HG02759 (cell line): ENCODE measurements at regions not wholly inside any gene's neighbourhood (a gene's known extent, or its start where the extent isn't known, plus 50 kb on each side); places are given as distances from the start of the nearest gene placed in this dataset.
"Not testable (repeated sequence)": the region's sequence is repeated elsewhere in the genome, so short reads cannot be mapped to it uniquely, and the experiment has no call there.

Experiments
- ATAC-seq: cut with Tn5 transposase; IDR thresholded peaks from one replicate; pipeline ENCODE4 v1.9.1; 2021; ENCODE audit warnings: mild to moderate bottlenecking, moderate library complexity; ENCODE audit not compliant: unreplicated experiment

- no peak for ATAC-seq
These were observed 208.6 kb upstream of the ST6GAL2 start for GRCh38 chr2:107094450-107094986.

GRCh38 chr2:107102176-107102575 is 216.2 kb upstream of the ST6GAL2 start:
- no peak for ATAC-seq

GRCh38 chr2:107107351-107107750 is 221.4 kb upstream of the ST6GAL2 start:
- ATAC-seq = no peak

DNA sequence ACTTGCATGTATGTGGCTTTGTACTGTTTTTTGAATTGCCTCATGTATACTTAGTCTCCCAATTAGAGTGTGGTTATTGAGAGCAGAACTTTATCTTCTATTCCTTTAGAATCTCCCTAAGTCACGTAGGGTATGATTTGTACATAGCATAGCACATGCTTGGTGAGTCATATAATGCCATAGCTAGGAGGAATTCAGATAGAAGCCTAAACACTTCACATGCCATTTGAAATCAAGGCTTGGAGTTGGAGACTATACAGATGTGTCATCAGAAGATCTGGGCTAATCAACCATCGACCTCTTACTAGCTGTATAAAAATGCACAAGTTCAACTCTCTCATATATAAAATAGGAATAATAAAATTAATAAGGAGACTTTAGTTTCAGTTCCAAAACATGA is 222.6 kb upstream of the ST6GAL2 start:
- ATAC-seq = no peak

DNA sequence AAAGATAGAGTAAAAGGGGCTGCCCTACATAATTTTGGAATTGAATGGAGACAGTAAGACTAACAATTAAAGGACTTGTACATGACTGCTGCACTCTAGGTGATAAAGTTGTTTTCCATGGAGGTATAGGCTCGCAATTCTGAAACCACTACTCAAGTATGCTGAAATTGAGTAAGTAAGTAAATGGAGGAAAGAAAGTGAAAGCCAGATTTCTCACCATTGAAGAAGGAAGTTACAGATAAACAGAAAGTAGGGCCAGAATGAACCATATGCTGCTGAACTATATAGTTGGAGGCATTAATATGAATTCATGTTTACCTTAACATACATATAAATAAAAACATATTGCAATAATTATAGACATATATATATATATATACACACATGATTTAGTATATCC is 225.7 kb upstream of the ST6GAL2 start:
- ATAC-seq = no peak

GRCh38 chr2:107112561-107112960 is 226.6 kb upstream of the ST6GAL2 start:
- ATAC-seq = no peak

DNA sequence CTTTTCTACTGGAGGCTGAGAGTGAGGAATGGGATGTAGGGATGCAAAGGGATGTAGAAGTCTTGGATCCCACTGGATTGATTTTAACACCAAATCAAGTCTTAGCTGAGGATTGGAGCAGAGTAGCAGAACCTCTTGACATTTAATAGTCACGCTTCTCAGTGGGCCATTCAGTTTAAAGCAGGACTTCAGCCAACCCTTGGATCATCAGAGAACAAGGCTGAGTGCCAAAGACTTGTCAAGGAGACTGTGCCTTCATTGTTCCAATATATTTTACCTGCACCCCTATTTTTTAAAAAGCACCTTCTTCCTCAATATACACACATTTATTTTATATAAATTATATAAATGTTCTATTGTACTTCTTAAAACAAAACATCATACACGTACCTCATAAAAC is 242.4 kb upstream of the ST6GAL2 start:
- no peak for ATAC-seq

- peak; percentile 98 for ATAC-seq
These were observed 246.1 kb upstream of the ST6GAL2 start for GRCh38 chr2:107132070-107132469.

DNA sequence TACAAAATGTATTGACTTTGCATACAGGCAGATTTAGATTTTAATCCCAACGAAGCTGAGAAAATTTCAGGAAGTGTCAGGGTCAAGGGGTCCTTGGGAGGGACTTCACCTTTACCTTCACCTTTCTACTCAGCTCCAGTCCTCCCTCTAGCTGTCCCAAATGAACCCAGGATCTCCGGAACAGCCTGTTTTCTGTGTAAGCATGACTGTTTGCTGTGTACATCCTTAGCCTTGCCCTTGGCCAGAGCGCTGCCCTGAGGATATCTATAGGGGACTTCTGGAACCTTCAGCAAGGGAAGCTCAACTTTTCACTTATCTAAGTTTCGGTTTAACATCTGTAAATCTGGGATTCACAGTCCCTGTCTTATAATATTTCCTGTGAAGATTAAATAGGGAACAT is 246.8 kb upstream of the ST6GAL2 start:
- no peak for ATAC-seq

DNA sequence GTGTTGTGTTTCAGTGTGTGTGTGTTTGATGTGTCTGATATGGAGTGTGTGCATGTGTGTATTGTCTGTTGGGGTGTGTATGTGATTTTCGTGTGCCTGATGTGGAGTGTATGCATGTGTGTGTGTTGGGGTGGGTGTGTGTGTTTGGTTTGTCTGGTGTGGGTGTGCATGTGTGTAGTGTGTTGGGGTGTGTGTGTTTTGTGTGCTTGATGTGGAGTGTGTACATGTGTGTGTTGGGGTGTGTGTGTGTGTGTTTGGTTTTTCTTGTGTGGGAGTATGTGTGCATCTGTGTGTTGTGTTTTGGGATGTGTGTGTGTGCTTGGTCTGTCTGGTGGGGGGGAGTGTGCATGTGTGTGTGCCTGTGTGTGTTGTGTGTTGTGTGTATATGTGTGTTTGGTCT is 247.4 kb upstream of the ST6GAL2 start:
- ATAC-seq = no peak

- no peak for ATAC-seq
These were observed 250.8 kb upstream of the ST6GAL2 start for GRCh38 chr2:107136733-107137132.

DNA sequence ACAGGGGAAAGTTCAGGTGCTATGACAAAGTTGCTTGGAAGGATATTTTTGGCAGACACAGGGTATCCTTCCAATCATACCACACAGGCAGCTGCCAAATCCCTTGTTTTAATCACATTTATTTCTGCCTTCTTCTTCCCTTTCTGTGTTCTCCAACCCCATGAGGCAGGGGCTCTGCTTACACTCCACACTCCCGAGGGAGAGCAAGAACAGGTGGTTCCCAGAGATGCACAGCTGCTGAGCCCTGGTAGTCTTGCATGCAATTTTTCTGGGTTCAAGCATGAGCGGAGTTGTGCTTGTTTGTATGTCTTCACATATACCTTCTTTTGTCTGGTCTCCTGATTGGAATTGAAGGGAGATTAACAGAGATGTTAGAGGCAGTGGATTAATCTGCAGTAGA is 251.7 kb upstream of the ST6GAL2 start:
- ATAC-seq = no peak

- ATAC-seq = no peak
These were observed 260.2 kb upstream of the ST6GAL2 start for GRCh38 chr2:107146181-107146580.

DNA sequence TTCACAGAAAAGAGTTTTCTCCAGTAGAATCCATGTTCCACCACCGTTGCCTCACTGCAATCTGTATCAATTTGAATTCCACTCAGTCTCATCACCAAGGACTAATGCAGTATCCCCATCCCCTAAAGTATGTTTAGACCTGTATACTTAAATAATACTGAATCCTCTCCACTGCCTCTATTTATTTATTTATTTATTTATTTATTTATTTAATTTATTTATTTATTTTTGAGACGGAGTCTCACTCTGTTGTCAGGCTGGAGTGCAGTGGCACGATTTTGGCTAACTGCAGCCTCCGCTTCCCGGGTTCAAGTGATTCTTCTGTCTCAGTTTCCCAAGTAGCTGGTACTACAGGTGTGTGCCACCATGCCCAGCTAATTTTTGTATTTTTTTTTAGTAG is 260.7 kb upstream of the ST6GAL2 start:
- ATAC-seq = not testable (repeated sequence)

DNA sequence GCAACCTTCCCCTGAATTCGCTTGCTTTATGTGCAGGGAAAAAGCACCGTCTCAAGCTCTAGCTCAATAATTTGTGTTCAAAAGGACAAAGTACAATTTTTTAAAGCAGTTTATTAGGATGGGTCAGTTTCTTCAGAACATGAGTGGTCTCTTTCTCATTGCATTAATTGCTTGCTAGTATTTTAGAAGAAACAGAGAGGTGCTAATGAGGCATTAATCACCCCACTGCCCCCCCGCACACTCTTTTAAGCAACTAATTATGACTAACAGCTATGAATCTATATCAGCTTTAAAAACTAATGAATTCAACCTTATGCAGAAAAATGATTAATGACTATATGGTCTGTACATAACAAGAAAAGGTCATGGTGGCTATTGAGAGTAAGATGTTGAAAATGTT is 262.1 kb upstream of the ST6GAL2 start:
- no peak for ATAC-seq

GRCh38 chr2:107148496-107148895 is 262.5 kb upstream of the ST6GAL2 start:
- no peak for ATAC-seq

- ATAC-seq = no peak
These were observed 274.8 kb upstream of the ST6GAL2 start for GRCh38 chr2:107160640-107161239.

DNA sequence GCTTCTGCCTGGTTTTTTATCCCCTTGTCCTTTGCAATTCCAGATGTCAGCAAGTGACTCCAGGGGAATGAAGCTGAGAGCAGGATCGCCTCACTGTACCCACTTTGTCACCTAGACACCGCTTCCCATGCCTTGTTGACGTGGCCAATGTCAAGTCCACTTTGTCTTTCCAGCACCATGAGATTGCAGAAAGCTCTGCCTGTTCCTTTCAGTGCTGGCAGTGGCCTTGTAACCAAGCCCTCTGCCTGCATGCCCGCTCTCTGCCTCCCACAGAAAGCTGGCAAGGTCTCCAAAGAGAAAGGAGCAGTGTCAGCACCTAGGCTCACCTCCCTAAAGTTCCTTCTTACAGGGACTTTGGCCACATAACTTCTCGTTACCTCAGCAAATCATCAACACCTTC is 282.2 kb upstream of the ST6GAL2 start:
- no peak for ATAC-seq

DNA sequence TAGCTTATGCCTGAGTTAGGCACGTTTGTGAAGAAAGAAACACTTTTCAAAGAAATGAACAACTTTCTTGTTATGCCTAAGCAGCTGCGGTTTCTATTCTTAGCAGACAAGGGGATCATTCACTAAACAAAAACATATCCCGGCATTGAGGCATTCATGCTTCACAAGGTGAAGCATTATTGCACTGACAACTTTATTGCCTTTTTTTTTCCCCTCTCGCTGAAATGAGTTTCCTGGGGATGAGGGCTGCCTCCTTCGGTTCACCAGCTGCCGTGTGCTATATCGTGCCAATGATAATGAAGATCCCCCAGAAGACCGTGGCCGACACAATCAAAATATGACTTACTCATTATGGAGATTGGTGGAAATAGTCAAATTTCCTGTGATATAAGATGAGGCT is 288.2 kb upstream of the ST6GAL2 start:
- no peak for ATAC-seq

DNA sequence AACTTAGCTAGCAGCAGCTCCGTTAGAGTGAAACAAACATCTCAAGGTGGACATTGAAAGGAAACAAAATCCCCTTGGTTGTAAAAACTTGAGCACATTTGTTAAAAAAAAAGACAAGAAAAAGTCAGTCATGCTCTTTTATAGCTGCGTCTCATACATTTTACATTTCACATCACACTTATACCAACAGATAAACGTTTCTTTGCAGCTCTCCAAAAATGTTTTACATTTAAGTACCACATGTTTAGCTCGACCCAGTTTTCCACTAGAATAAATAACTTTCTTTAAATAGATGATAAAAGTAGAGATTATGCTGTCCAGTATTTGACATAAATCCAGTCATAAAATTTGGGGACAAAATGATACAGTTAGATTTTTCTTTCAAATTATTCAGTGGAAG is 297.0 kb upstream of the ST6GAL2 start:
- ATAC-seq = no peak

DNA sequence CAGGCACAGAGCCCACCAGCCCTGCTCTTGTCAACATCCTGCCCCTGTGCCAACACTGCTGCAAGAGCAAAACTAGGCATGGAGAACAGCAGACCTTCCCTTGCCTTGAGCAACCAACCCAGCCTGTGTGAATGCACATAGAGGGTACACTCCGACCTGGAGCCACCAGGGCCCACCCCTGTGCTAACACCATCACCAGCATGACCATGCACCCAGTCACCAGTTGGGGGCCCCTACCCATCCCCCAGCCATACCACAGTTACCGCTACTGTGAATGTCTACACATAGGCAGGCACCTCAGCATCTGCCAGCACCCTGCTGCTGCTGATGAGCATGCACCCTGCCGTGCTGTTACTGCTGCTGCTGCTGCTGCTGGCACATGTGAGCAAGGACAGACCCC is 301.9 kb upstream of the ST6GAL2 start:
- ATAC-seq = no peak

GRCh38 chr2:107195631-107196030 is 309.7 kb upstream of the ST6GAL2 start:
- ATAC-seq = no peak

GRCh38 chr2:107197594-107198294 is 311.8 kb upstream of the ST6GAL2 start:
- ATAC-seq = no peak
